ENCODE measurements at regions not wholly inside any gene's neighbourhood (a gene's known extent, or its start where the extent isn't known, plus 50 kb on each side); places are given as distances from the start of the nearest gene placed in this dataset.

GRCh38 chr2:164078421-164078820, 342.6 kb upstream of the FIGN start:
- DNase-seq, result no peak

DNA sequence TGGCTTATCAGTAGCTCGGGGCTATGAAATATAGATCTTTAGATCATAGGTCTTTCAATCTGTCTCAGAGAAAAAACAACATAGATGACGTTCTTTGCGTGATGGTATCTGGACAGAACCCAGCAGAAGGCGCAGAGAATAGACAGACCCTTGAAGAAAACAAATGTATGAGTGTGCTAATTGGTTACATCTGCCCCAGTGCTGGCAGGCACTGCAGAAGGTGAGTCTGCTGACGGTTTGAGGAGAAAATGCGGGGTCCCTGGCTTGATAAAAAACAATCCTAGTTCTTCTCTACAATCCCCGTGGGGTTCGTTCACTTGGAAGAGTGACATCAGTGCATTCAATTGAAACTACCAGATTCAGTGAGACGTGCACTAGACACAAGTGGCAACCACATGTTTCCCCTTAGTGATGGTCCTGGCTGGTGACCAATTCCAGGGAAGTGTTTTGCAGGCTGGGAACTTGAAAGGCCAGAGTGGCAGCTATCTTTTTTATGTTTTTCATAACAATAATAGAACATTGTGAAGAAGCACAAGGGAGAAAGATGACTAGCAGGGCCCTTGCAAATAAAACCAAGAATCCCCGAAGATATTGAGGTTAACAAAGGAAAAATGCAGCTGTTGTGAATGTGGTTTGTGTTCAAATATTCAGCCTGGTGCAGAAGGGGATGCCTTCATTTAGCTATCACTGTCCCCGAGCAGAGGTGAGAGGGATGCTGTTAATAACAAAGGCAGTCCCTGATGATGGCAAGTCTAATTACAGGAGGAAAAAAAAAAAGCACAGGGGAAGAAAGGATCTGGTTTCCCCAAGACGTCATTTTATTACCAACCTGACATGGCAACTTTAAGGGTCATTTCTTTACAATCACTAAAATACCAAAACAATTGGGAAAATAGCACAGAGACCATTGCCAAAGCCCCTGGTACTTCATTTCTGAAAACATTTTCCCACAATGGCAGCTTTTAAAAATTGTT, 337.6 kb upstream of the FIGN start:
- no peak for DNase-seq

DNA sequence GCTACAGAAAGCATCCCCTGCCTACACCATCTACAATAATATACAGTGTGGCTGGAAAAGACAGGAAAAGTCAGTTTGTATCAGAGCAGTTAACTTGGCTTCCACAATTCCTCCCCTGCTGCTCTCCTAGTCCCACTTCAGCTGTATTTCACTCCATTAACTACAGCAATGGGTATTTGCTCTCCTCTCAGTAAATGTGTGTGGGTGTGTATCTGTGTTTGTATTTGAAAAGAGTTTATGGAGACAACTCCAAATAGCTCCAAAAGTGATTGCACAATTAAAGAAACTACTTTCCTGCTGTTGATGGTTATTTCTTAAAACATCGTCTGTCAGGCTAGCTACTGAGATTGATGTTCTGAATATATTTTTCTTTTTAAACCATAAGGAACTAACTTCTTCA, 333.7 kb upstream of the FIGN start:
- DNase-seq, result no peak

DNA sequence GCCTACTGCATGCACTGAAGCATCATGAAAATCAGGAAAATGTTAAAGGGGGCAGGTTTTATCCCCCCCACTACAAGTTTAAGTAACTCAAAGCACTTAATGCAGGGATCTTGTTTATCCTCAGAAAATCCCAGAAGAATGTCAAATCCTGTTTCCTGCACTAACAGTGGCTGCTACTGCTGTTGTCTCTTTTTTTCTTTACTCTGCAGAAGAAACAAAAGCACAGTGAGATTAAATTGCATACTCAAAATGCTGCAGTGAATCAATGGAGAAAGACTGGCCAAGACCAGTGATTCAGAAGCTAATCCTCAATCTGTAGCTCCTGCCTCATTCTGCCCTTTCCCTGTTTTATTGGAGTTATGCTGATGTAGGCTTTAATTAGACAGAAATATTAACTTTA, 332.3 kb upstream of the FIGN start:
- no peak for DNase-seq

DNA sequence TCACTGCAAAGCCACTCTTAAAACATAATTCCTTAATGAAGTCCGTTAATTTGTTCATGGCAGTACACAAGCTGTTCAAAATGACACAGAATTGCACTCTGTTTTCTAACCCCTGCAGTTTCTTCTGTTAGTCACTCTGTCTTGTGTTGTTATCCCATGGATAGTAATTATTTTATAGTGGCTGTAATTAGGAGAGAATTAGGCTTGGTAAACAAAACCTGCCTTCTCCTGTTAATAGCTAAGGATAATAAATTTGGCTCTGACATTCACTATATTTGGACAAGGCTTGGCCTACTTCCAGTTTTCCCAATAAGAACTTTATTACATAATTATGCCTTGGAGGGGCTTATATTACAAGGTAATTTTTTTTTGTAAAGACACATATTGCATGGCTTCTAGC, 330.3 kb upstream of the FIGN start:
- no peak for DNase-seq

- no peak for DNase-seq
Measured at GRCh38 chr2:164065038-164065437, 329.2 kb upstream of the FIGN start.

- no peak for DNase-seq
Measured at GRCh38 chr2:164061129-164061746, 325.4 kb upstream of the FIGN start.

- no peak for DNase-seq
Measured at GRCh38 chr2:164060031-164060430, 324.2 kb upstream of the FIGN start.

GRCh38 chr2:164055623-164056022, 319.8 kb upstream of the FIGN start:
- no peak for DNase-seq

GRCh38 chr2:164054651-164055050, 318.8 kb upstream of the FIGN start:
- DNase-seq, result no peak

GRCh38 chr2:164053021-164053420, 317.2 kb upstream of the FIGN start:
- no peak for DNase-seq

GRCh38 chr2:164052006-164052405, 316.2 kb upstream of the FIGN start:
- no peak for DNase-seq

GRCh38 chr2:164048729-164049128, 312.9 kb upstream of the FIGN start:
- no peak for DNase-seq

DNA sequence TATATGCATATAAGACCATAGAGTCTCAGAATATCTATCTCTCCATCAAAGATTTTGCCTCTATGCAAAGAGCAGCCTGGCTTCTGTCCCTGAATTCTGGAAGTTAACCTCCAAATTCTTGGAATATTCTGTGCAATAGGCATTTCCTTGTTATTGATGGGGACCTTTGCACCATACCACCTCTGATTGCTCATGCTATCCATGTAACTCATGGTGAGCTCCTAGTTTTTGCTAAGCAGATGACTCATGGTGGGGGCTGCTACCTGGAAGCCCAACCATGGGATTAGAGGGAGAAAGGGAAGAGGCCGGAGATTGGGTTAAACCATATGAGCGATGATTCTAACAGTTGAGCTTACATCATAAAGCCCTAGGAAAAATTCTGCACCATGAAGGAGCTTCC, 310.2 kb upstream of the FIGN start:
- DNase-seq, result no peak

GRCh38 chr2:164044622-164045021, 308.8 kb upstream of the FIGN start:
- DNase-seq, result no peak

- DNase-seq, result no peak
Measured at GRCh38 chr2:164039270-164039669, 303.5 kb upstream of the FIGN start.

DNA sequence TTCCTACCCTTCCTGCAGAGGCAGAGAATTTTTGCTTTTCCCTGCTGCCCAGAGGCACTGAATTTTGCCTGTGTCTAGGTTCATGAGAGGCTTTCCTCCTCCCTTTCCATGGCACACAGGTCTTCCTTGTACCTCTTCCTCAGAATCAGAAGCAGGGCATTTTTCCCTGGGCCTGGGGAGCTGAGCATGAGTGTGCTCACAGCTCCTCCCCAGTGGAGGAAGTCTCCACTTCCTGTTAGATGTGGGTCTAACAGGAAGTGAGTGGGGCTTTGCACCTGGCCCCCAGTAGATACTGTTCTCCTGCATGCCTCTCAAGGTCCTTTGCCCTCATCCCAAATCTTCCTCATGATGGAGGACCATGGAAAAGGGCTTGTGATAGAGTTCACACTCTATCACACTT, 297.2 kb upstream of the FIGN start:
- no peak for DNase-seq

DNA sequence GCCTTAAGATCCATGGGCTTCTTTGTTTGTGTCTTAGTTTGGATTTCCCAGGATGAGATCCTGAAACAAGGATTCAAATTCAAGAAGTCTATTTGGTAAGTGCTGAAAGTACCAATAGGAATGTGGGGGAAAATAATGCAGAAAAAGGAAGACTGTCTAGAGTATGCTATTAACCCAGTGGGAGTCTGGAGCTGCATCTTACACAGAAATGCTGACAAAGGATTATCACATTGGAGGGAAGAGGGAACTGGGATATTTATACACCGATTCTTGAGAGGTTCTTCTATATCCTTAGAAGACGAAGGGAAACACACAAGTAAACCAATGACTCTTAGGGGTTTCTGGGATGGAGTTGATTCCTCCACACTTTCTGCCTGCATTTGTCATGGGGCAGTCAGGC, 294.8 kb upstream of the FIGN start:
- no peak for DNase-seq

DNA sequence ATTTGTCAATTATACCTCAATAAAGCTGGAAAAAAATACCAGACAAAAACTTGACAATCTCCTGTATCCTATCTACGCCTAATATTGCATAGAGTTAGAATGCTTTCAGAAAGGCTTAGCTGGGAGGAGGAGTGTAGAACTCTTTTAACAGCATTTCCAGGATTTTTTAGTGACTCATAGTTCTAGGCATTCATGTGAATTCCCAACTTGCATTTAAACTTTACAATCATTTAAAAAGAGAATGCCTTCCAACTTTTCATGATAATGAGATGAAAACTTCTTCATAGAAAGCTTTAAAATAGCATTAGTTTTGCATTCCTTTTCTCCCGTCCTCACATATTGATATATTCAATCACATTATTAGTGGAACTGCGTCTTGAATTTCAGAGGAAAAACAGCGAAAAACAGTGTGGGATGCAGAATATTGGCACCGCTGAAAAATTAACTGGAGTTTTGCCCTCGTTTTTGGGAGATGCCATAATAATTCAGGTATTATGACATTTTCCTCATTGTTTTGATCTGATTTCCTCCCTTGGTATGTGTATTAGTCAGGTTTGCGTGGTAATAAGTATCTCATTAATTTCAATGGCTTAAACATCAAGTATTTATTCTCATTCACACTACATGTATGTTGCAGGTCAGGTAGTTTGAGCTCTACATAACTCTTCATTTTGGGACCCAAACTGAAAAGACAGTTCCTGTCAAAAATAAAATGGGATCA, 293.2 kb upstream of the FIGN start:
- no peak for DNase-seq

- DNase-seq, result no peak
Measured at GRCh38 chr2:164024396-164024795, 288.6 kb upstream of the FIGN start.

- no peak for DNase-seq
Measured at GRCh38 chr2:164023896-164024295, 288.1 kb upstream of the FIGN start.

DNA sequence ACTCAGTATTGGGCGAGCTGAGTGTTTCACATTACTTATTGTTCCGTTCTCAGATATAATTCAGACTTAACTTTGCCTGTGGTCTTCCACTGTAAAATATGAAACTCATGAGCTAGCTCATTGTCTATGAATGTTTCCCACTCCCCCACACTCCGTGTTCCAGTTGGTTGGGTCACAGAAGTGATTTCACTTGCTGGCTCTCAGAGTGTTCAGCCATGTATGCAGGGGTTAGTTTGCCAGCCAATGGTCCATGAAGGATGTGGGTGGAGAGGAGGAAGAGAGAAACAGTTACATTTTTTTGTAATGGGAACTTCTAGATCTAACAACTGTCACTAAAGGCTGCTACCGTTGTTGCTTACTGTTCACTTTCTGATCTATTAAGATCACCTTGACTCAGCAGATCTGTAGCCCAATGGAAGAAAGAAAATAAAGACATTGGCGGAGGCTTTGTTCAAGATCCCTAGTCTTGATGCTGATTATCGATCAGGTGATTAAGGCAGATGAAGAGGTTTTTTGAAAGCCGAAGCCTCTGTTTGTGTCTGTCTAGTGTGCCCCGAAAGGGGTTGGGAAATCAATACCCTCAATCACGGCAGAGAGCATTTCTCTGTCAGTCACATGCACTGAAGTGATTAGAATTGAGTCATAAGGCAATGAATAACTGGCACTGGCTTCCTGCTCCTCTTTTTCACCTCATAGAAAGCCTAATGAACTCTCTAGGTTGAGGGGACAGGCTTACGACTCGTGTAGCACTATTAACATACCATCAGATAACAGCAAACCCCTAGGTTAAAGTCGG, 279.7 kb upstream of the FIGN start:
- DNase-seq, result no peak

GRCh38 chr2:164014791-164015190, 279.0 kb upstream of the FIGN start:
- no peak for DNase-seq

Measured in stimulated activated CD4-positive, alpha-beta T cell treated with anti-CD3 and anti-CD28 coated beads, Interleukin-15, amount 100 ng/mL, for 24 hours (primary cell).